ENCODE measurements at regions not wholly inside any gene's neighbourhood (a gene's known extent, or its start where the extent isn't known, plus 50 kb on each side); places are given as distances from the start of the nearest gene placed in this dataset.

- TF ChIP-seq CTCF (IDR thresholded peaks at IDR 0.05), result no peak
- no peak for TF ChIP-seq ZFX (IDR thresholded peaks at IDR 0.05; ENCODE audit: borderline replicate concordance)
Measured at GRCh38 chr2:55107436-55107835, 57.2 kb upstream of the RTN4 start.

Data from 22Rv1 (cell line).